ENCODE measurements at regions not wholly inside any gene's neighbourhood (a gene's known extent, or its start where the extent isn't known, plus 50 kb on each side); places are given as distances from the start of the nearest gene placed in this dataset.

DNA sequence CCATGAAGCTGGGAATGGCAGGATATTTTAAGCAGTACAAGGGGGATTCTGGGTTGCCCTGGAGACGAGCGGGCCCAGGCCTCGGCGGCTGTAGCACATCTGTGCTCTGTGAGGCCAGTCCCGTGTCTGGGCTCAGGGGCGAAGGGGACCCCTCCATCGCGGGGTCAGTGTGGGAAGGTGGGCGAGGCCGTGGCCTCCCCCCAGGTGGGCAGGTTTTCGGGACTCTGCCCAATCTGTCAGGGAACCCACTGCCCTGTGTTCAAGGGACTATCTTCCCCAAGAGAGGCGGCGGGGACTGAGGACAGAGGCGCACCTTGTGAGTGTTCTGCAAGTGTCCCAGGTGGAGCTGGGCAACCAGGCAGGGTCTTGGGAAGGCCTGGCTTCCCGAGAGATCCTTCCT is 336.6 kb downstream of the CTTN start:
- H3K27ac ChIP-seq, result no peak overlapping the region
- intact Hi-C loops (cut with DNase I), result no loop called here
- no peaks in the 10 kb centered on the region for H3K9me3 ChIP-seq
- H3K27me3 ChIP-seq (ENCODE audit: low read depth), result no peaks in the 10 kb centered on the region
- ATAC-seq (no peak), DNase-seq (peak; percentile 30)
- no peaks in the 10 kb centered on the region for H3K4me1 ChIP-seq
- TF ChIP-seq, protein P1, sequence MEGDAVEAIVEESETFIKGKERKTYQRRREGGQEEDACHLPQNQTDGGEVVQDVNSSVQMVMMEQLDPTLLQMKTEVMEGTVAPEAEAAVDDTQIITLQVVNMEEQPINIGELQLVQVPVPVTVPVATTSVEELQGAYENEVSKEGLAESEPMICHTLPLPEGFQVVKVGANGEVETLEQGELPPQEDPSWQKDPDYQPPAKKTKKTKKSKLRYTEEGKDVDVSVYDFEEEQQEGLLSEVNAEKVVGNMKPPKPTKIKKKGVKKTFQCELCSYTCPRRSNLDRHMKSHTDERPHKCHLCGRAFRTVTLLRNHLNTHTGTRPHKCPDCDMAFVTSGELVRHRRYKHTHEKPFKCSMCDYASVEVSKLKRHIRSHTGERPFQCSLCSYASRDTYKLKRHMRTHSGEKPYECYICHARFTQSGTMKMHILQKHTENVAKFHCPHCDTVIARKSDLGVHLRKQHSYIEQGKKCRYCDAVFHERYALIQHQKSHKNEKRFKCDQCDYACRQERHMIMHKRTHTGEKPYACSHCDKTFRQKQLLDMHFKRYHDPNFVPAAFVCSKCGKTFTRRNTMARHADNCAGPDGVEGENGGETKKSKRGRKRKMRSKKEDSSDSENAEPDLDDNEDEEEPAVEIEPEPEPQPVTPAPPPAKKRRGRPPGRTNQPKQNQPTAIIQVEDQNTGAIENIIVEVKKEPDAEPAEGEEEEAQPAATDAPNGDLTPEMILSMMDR (IDR thresholded peaks at IDR 0.05), result no peak
- no peaks in the 10 kb centered on the region for H3K36me3 ChIP-seq
- H3K4me3 ChIP-seq, result no peak overlapping the region

DNA sequence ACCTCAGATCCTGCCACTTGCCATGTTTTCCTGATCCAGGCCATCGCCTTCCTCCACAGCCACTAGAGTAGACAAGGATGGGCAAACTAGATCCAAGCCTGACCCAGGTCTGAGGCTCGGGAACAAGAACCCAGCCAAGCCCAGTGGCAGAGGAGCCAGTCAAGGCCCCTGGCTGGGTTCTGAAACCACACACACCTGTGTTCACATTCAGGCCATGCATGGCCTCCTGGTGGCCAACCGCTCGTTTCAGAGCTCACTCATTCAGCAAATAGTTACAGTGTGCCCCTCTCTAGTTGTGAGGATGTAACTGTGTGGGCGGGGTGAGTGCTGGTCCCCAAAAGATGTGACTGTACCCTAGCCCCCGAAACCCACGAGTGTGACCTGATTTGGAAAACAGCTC is 337.6 kb downstream of the CTTN start:
- Histone ChIP-seq H3K36me3 (no peaks in the 10 kb centered on the region), H3K27me3 (ENCODE audit: low read depth) (no peaks in the 10 kb centered on the region), H3K9me3 (no peaks in the 10 kb centered on the region), H3K4me3 (no peak overlapping the region), H3K27ac (no peak overlapping the region), H3K4me1 (no peaks in the 10 kb centered on the region)
- DNase-seq, result no peak
- intact Hi-C loops (cut with DNase I), result no loop called here
- ATAC-seq, result no peak
- TF ChIP-seq, protein P1 (IDR thresholded peaks at IDR 0.05), result no peak

DNA sequence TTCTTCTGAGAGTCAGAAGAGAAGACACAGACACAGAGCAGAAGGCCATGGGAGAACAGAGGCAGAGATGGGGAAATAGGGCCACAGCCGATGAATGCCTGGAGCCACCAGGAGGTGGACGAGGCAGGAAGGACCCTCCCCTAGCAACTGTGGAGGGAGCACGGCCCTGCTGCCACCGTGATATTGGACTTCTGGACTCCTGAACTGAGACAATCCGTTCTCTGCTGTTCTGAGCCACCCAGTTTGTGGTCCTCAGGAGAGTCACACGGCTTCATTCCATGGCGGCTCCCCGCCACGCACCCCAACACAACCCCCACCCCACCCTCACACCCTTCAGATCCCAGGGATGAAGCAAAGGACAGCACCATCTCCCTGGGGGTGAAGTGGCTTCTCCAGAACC is 338.1 kb downstream of the CTTN start:
- Histone ChIP-seq H3K4me3 (no peak overlapping the region), H3K27ac (no peak overlapping the region), H3K27me3 (ENCODE audit: low read depth) (no peaks in the 10 kb centered on the region), H3K4me1 (no peaks in the 10 kb centered on the region), H3K36me3 (no peaks in the 10 kb centered on the region), H3K9me3 (no peaks in the 10 kb centered on the region)
- ATAC-seq, result no peak
- no peak for DNase-seq
- intact Hi-C loops (cut with DNase I), result no loop called here
- TF ChIP-seq, protein P1 (IDR thresholded peaks at IDR 0.05), result no peak

DNA sequence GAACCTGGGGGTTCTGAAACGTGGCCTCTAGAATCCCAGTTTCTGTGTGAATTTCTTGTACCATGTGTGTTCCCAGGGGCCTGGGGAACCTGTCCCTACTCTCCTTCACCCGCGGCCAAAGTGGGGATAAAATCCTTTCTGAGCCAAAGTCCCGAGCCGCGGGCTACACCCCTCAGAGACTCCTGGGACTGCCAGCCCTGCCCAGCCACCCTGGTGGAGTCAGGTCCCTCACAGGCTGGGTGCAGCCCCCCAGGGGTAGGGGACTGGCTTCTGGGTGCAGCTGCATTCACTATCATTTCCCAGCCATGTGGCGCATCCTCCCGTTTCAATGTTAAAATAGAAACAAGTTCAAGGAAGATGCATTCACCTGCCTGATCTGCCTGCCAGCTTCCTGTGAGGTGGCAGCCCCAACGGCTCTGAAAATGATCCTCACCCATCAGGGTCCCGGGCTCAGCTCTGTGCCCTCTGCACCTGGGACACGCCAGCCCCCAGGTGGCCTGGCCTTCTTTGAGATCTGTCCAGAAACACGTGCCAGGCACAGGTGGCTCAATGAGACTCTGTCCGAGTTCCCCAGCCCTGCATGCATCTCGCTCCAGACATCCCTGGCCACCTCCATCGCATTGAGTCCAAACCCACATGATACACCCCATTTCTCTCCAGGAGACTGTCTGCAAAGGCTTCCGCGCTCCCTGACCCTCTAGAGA is 338.8 kb downstream of the CTTN start:
- Histone ChIP-seq H3K9me3 (no peaks in the 10 kb centered on the region), H3K27me3 (ENCODE audit: low read depth) (no peaks in the 10 kb centered on the region), H3K4me1 (no peaks in the 10 kb centered on the region), H3K36me3 (no peaks in the 10 kb centered on the region), H3K4me3 (no peak overlapping the region), H3K27ac (no peak overlapping the region)
- intact Hi-C loops (cut with DNase I), result no loop called here
- TF ChIP-seq, protein P1 (IDR thresholded peaks at IDR 0.05), result no peak
- ATAC-seq, result no peak
- no peak for DNase-seq

DNA sequence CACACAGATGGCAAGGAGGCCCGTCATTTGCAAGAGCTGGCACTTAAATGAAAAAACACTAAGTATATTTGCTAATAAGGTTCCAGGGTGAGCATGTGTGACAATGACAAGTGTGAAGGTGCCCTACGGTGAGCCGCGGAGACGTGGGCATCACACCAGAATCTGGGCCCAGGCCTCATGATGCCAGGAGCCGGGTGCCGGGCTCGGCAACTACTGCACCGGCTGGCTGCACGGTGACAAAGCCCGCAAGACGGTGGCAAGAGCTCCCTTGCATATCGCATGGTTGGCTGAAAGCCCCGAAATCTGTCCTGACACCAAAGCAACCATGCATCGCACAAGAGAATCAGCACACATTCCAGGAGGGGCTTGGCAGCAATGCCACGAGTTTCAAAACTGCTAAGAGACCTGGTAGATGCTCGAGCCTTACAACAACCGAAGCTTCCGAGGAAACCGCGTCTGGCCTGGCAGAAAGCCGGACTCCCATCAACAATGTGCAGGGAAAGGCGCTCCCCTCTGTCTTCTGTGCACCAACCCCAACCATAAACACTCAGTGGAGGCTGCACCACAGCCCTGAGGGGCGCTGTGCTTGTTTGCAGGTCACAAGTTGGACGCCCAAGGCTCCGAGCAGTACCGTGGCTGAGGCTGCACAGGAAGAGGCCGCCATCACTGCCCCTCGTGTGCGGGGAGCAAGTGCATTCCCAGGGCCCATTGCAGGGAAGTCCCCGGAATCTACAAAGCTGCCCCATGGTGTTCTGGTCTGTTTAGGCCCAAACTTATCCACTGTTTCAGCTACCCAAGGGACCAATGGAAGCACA is 339.7 kb downstream of the CTTN start:
- TF ChIP-seq, protein P1 (IDR thresholded peaks at IDR 0.05), result no peak
- no peak for ATAC-seq
- no peaks in the 10 kb centered on the region for H3K4me1 ChIP-seq
- no peaks in the 10 kb centered on the region for H3K27me3 ChIP-seq (ENCODE audit: low read depth)
- no peak overlapping the region for H3K27ac ChIP-seq
- intact Hi-C loops (cut with DNase I), result no loop called here
- H3K36me3 ChIP-seq, result no peaks in the 10 kb centered on the region
- H3K4me3 ChIP-seq, result no peak overlapping the region
- DNase-seq, result peak; percentile 25
- H3K9me3 ChIP-seq, result no peaks in the 10 kb centered on the region

Data from lower lobe of right lung (tissue), 2 donors.